H1 (cell line): ENCODE measurements at regions not wholly inside any gene's neighbourhood (a gene's known extent, or its start where the extent isn't known, plus 50 kb on each side); places are given as distances from the start of the nearest gene placed in this dataset.

Experiments used
- CTCF ChIA-PET: fragments of 300-600 bp; sonication (Branson Sonifier 250); formaldehyde crosslinking; loops from one replicate; lab custom pipeline; 2021; ENCODE audit not compliant: partially characterized antibody; lab: Charles Lee
- POLR2A ChIA-PET: fragments of 300-600 bp; sonication (Branson Sonifier 250); formaldehyde crosslinking; loops from one replicate; lab custom pipeline; 2021; ENCODE audit warnings: inconsistent platforms; ENCODE audit not compliant: partially characterized antibody; lab: Charles Lee
- DNase-seq, 2 experiments: peaks; one replicate each; pipeline versions ENCODE4 v3.0.0 to v3.0.0-alpha.2; 2010 to 2022; ENCODE audit warnings: low spot score in 2 of 2, low read depth in 1 of 2, mixed read lengths in 1 of 2
- FAIRE-seq: peaks from 2 replicates; lab custom pipeline; 2011; peaks lifted over from hg19 to GRCh38; lab: Jason Lieb, UNC
- H2AFZ ChIP-seq: 2 replicates; pipeline ENCODE4 v1.8.1; 2012; ENCODE audit warnings: low read length, inconsistent platforms
- H2AK5ac ChIP-seq: 2 replicates; pipeline ENCODE4 v1.6.1; 2013; ENCODE audit warnings: low read depth, low read length
- H2BK120ac ChIP-seq: replicated peaks from 2 replicates; pipeline ENCODE3; 2013; ENCODE audit warnings: low read depth, low read length, inconsistent platforms
- H2BK12ac ChIP-seq: 2 replicates; pipeline ENCODE4 v1.6.1; 2013; ENCODE audit warnings: low read depth, low read length
- H2BK15ac ChIP-seq: 2 replicates; pipeline ENCODE4 v1.6.1; 2013; ENCODE audit warnings: low read length
- H2BK20ac ChIP-seq: 2 replicates; pipeline ENCODE4 v1.6.1; 2013; ENCODE audit warnings: low read length
- H2BK5ac ChIP-seq: 2 replicates; pipeline ENCODE4 v1.6.1; 2013; ENCODE audit warnings: low read depth, low read length
- H3K14ac ChIP-seq: 2 replicates; pipeline ENCODE4 v1.6.1; 2013; ENCODE audit warnings: inconsistent platforms; ENCODE audit not compliant: insufficient read length
- H3K18ac ChIP-seq: 2 replicates; pipeline ENCODE4 v1.6.1; 2013; ENCODE audit warnings: low read length; ENCODE audit errors: extremely low read depth
- H3K23ac ChIP-seq: 2 replicates; pipeline ENCODE4 v1.6.1; 2013; ENCODE audit warnings: inconsistent platforms; ENCODE audit not compliant: insufficient read length
- H3K23me2 ChIP-seq: 2 replicates; pipeline ENCODE4 v1.6.1; 2013; ENCODE audit warnings: low read depth, low read length
- H3K27ac ChIP-seq: 2 replicates; pipeline ENCODE4 v1.6.1; 2011; ENCODE audit warnings: low read depth, low read length, inconsistent platforms
- H3K27me3 ChIP-seq, 4 experiments: replicated peaks in 1 of 4; 1 replicate in 1 of 4; 2 replicates in 3 of 4; pipeline versions ENCODE4 v1.6.1 to v1.8.1; 2011 to 2013; ENCODE audit warnings: low read length in 3 of 4, mild to moderate bottlenecking in 3 of 4, inconsistent platforms in 2 of 4, mixed read lengths in 2 of 4, moderate library complexity in 1 of 4; ENCODE audit not compliant: control insufficient read depth in 3 of 4, insufficient read depth in 3 of 4; ENCODE audit errors: extremely low read depth in 1 of 4
- H3K36me3 ChIP-seq, 4 experiments: 2 replicates each; pipeline versions ENCODE4 v1.6.1 to v1.8.1; 2011 to 2013; ENCODE audit warnings: mild to moderate bottlenecking in 4 of 4, low read length in 3 of 4, moderate library complexity in 2 of 4, control low read depth in 1 of 4, inconsistent platforms in 1 of 4; ENCODE audit not compliant: insufficient read depth in 4 of 4, control insufficient read depth in 2 of 4
- H3K4ac ChIP-seq: replicated peaks from 2 replicates; pipeline ENCODE3; 2013; ENCODE audit warnings: low read length, low read depth, mixed read lengths, inconsistent platforms; ENCODE audit not compliant: insufficient read length
- H3K4me1 ChIP-seq, 4 experiments: replicated peaks in 1 of 4; 1 replicate in 1 of 4; 2 replicates in 3 of 4; pipeline versions ENCODE4 v1.6.1 to v1.8.1; 2011 to 2013; ENCODE audit warnings: low read length in 3 of 4, inconsistent platforms in 2 of 4, mixed read lengths in 1 of 4; ENCODE audit not compliant: insufficient read depth in 4 of 4, control insufficient read depth in 3 of 4
- H3K4me2 ChIP-seq, 2 experiments: 2 replicates each; pipeline versions ENCODE4 v1.6.1 to v1.8.1; 2011 to 2013; ENCODE audit warnings: low read depth in 2 of 2, low read length in 2 of 2, control low read depth in 1 of 2, inconsistent platforms in 1 of 2, mild to moderate bottlenecking in 1 of 2; ENCODE audit not compliant: insufficient read depth in 1 of 2
- H3K4me3 ChIP-seq, 4 experiments: fragments of 200-600, 300-600 bp in 1 of 4; sonication (generic), shearing (Covaris generic), sonication (Bioruptor Twin) in 1 of 4; 2 replicates each; pipeline versions ENCODE4 v1.5.1 to v1.8.1; 2011 to 2016; ENCODE audit warnings: low read length in 4 of 4, low read depth in 3 of 4, control low read depth in 2 of 4, inconsistent platforms in 2 of 4, mild to moderate bottlenecking in 2 of 4, mixed read lengths in 1 of 4, moderate library complexity in 1 of 4; ENCODE audit not compliant: insufficient read depth in 2 of 4; ENCODE audit errors: extremely low read depth in 1 of 4
- H3K56ac ChIP-seq: replicated peaks from 2 replicates; pipeline ENCODE3; 2013; ENCODE audit warnings: low read depth, mild to moderate bottlenecking, mixed read lengths, low read length, inconsistent platforms; ENCODE audit not compliant: insufficient read length
- H3K79me1 ChIP-seq: 2 replicates; pipeline ENCODE4 v1.6.1; 2013; ENCODE audit warnings: low read depth, low read length, control low read depth
- H3K79me2 ChIP-seq, 2 experiments: 2 replicates each; pipeline versions ENCODE4 v1.6.1 to v1.8.1; 2012 to 2013; ENCODE audit warnings: low read length in 2 of 2, mild to moderate bottlenecking in 2 of 2, inconsistent platforms in 1 of 2; ENCODE audit not compliant: insufficient read depth in 2 of 2, control insufficient read depth in 1 of 2
- H3K9ac ChIP-seq, 4 experiments: replicated peaks in 1 of 4; 1 replicate in 1 of 4; 2 replicates in 3 of 4; pipeline versions ENCODE4 v1.6.1 to v1.8.1; 2011 to 2013; ENCODE audit warnings: low read depth in 3 of 4, low read length in 3 of 4, control low read depth in 2 of 4, mild to moderate bottlenecking in 2 of 4, moderate library complexity in 2 of 4, inconsistent platforms in 1 of 4; ENCODE audit errors: extremely low read depth in 1 of 4
- H3K9me3 ChIP-seq, 2 experiments: 2 replicates each; pipeline versions ENCODE4 v1.6.1 to v1.8.1; 2012 to 2013; ENCODE audit warnings: mild to moderate bottlenecking in 2 of 2, moderate library complexity in 2 of 2, control low read depth in 1 of 2, inconsistent platforms in 1 of 2, low read depth in 1 of 2, low read length in 1 of 2, mixed read lengths in 1 of 2; ENCODE audit not compliant: insufficient read depth in 2 of 2
- H4K20me1 ChIP-seq, 2 experiments: replicated peaks in 1 of 2; 2 replicates each; pipeline versions ENCODE3 to v1.8.1; 2011 to 2013; ENCODE audit warnings: inconsistent platforms in 2 of 2, low read length in 2 of 2, mild to moderate bottlenecking in 1 of 2; ENCODE audit not compliant: insufficient read depth in 2 of 2, control insufficient read depth in 1 of 2
- H4K5ac ChIP-seq: 2 replicates; pipeline ENCODE4 v1.6.1; 2013; ENCODE audit warnings: low read length, low read depth, mixed read lengths, inconsistent platforms; ENCODE audit not compliant: insufficient read length
- H4K8ac ChIP-seq: 2 replicates; pipeline ENCODE4 v1.8.0; 2013; ENCODE audit warnings: mild to moderate bottlenecking, moderate library complexity, low read length, inconsistent platforms; ENCODE audit not compliant: insufficient read depth; ENCODE audit errors: extremely low read depth
- H4K91ac ChIP-seq: replicated peaks from 2 replicates; pipeline ENCODE3; 2013; ENCODE audit warnings: low read length, mixed read lengths, inconsistent platforms; ENCODE audit not compliant: insufficient read length
- CBX8 ChIP-seq: fragments of 300-800, 300-1000 bp; sonication (generic); IDR thresholded peaks from 2 replicates; pipeline ENCODE4 v1.7.1; 2016; ENCODE audit warnings: low read depth, low read length, borderline replicate concordance
- PHF8 ChIP-seq: fragments of 200-600 bp; sonication (generic); conservative IDR thresholded peaks from 2 replicates; pipeline ENCODE4 v1.7.1; 2012; ENCODE audit warnings: low read depth, mild to moderate bottlenecking, inconsistent platforms, low read length, moderate library complexity
- WGBS, 2 experiments: shearing (Covaris generic) in 1 of 2; methylation state at CpG; one replicate each; pipeline versions ENCODE4 v1.1.6 to v1.1.7; 2013 to 2015; ENCODE audit warnings: low lambda C conversion rate in 2 of 2, mixed read lengths in 2 of 2, inconsistent platforms in 1 of 2, low coverage in 1 of 2, missing lambda C conversion rate in 1 of 2; ENCODE audit not compliant: insufficient replicate concordance in 2 of 2, insufficient coverage in 1 of 2, insufficient read length in 1 of 2; ENCODE audit errors: extremely low coverage in 1 of 2, missing lambda C conversion rate in 1 of 2; 5-methylcytosine and 5-hydroxymethylcytosine counted together

- Histone ChIP-seq H3K23me2 (no peaks in the 10 kb centered on the region), H2BK5ac (no peak overlapping the region), H3K4me1 (peaks cover 0 to 3% (median 0%) of the 10 kb centered on the region in 4 experiments; a peak in 2 of 7 replicates), H4K20me1 (no peaks in the 10 kb centered on the region), H3K18ac (no peak overlapping the region), H3K79me1 (no peaks in the 10 kb centered on the region), H2BK12ac (no peak overlapping the region), H3K4me2 (no peak overlapping the region), H3K27me3 (peaks cover 0 to 1% (median 0%) of the 10 kb centered on the region in 4 experiments; a peak in 1 of 7 replicates), H3K23ac (no peak overlapping the region), H2BK120ac (no peak overlapping the region), H3K14ac (no peak overlapping the region), H3K4ac (no peak overlapping the region), H3K79me2 (no peaks in the 10 kb centered on the region), H2AFZ (no peak overlapping the region), H3K9ac (no peak overlapping the region), H3K9me3 (no peaks in the 10 kb centered on the region), H2BK20ac (no peak overlapping the region), H4K5ac (no peak overlapping the region), H3K27ac (no peak overlapping the region), H3K36me3 (no peaks in the 10 kb centered on the region), H4K8ac (no peak overlapping the region), H4K91ac (no peak overlapping the region), H2BK15ac (no peak overlapping the region), H3K56ac (no peak overlapping the region), H3K4me3 (no peak overlapping the region), H2AK5ac (no peak overlapping the region)
- ChIA-PET POLR2A (no interaction called here), CTCF (interaction anchor here (3.5 kb wide), 1 partner anchor 17 kb away, joined by 12 read pairs; no protein-coding TSS in a partner anchor)
- WGBS, 2 experiments: 100% methylated on average over 2 of the region's 2 CpGs; no CpG with 5 or more reads in 1 of the 2 experiments
- DNase-seq: no peak
- FAIRE-seq: no peak
- TF ChIP-seq CBX8: no peak
- TF ChIP-seq PHF8: no peak
Observed at GRCh38 chr2:83534416-83534815, 924.7 kb downstream of the SUCLG1 start.
